ENCODE measurements at regions not wholly inside any gene's neighbourhood (a gene's known extent, or its start where the extent isn't known, plus 50 kb on each side); places are given as distances from the start of the nearest gene placed in this dataset.
A peak's percentile ranks its signal among the peaks of the same experiment; 100 is the strongest.
"Not testable (repeated sequence)": the region's sequence is repeated elsewhere in the genome, so short reads cannot be mapped to it uniquely, and the experiment has no call there.

- DNase-seq (ENCODE audit: low spot score): no peak
Observed at GRCh38 chr5:123949043-123949804, 437.2 kb downstream of the CSNK1G3 start.

- DNase-seq (ENCODE audit: low spot score): no peak
Observed at GRCh38 chr5:123947797-123948196, 435.8 kb downstream of the CSNK1G3 start.

GRCh38 chr5:123945548-123945947 lies 433.6 kb downstream of the CSNK1G3 start:
- no peak for DNase-seq (ENCODE audit: low spot score)

GRCh38 chr5:123943151-123943550 lies 431.2 kb downstream of the CSNK1G3 start:
- DNase-seq (ENCODE audit: low spot score): no peak

GRCh38 chr5:123940416-123940815 lies 428.4 kb downstream of the CSNK1G3 start:
- DNase-seq (ENCODE audit: low spot score): no peak

GRCh38 chr5:123937230-123937629 lies 425.3 kb downstream of the CSNK1G3 start:
- DNase-seq (ENCODE audit: low spot score): no peak

DNA sequence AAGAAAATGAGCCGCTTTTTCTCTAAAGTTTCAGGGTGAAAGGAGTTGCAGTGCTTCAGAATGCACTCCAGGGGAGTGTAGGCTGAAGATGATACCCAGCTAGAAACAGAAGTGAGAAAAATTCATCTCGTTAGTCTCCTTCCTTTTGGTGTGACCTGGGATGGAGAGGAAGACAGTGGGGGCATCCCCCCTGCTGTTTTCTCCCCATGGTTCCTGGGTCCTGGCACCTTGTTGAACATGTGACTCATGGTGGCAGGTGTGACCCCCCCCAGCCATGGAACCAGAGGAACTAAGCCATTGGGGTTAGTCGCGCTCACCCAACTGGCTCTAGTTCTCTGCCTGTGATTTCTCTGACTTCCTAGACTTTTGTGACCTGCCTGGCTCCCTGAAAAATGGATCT lies 424.6 kb downstream of the CSNK1G3 start:
- no peak for DNase-seq (ENCODE audit: low spot score)

GRCh38 chr5:123933812-123934211 lies 421.8 kb downstream of the CSNK1G3 start:
- not testable (repeated sequence) for DNase-seq (ENCODE audit: low spot score)

DNA sequence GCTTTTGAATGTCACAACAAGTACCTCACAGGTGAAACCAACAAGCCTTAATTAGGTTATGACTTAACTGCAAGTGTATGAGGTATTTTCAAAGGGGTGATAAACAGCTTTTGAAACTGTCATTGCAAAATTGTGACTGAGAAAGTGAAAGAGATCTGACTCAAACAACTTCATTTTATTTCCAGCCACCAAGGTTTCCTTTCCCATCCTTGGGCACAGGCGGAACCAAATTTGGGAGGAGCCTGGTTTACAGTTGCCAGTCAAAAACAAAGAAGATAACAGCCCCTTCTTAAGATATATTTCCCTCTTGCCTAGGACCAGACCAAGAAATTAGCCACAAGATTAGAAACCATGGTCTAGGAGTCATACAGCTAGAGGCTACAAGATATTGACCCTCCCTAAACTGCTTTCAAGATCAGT lies 417.1 kb downstream of the CSNK1G3 start:
- no peak for DNase-seq (ENCODE audit: low spot score)

GRCh38 chr5:123928401-123928800 lies 416.4 kb downstream of the CSNK1G3 start:
- no peak for DNase-seq (ENCODE audit: low spot score)

- DNase-seq (ENCODE audit: low spot score): no peak
Observed at GRCh38 chr5:123921193-123921592, 409.2 kb downstream of the CSNK1G3 start.

DNA sequence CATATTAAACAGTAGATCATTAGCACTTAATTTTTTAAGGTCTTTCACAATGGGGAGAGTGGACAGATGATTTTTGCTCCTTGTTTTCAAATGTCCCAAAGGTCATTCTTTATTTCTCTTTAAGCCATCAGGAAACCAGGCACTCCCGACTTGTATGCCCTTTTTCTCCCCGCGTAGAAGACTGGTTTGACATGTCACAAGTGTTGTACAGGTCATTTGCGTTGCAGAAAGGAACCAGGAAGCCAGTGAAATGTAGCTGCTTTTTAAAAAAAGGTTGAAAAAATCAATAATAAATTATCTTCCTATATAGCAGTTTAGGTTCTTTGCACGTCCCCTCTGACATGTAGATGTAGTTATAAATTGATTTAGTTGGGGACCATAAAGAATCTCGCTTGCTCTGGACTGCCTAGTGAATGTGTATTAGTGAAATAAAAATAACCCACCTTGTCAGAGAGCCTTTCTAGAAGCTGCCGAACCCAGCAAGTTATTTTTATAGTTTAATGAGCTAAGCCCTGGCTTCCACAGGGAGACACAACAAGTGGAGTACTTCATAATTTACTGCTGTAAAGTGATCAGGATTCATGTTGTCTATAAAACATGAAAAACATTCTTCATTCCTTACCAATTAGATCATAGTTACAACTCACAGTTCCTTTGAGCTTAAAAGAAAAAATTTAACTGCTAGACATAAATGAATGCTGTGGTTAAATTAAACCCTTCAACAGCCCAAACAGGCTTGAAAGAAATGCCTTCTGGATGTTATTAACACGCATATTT lies 404.6 kb downstream of the CSNK1G3 start:
- no peak for DNase-seq (ENCODE audit: low spot score)

GRCh38 chr5:123914333-123914732 lies 402.4 kb downstream of the CSNK1G3 start:
- no peak for DNase-seq (ENCODE audit: low spot score)

GRCh38 chr5:123907349-123907748 lies 395.4 kb downstream of the CSNK1G3 start:
- peak; percentile 2 for DNase-seq (ENCODE audit: low spot score)

GRCh38 chr5:123906698-123907295 lies 394.8 kb downstream of the CSNK1G3 start:
- peak; percentile 3 for DNase-seq (ENCODE audit: low spot score)

DNA sequence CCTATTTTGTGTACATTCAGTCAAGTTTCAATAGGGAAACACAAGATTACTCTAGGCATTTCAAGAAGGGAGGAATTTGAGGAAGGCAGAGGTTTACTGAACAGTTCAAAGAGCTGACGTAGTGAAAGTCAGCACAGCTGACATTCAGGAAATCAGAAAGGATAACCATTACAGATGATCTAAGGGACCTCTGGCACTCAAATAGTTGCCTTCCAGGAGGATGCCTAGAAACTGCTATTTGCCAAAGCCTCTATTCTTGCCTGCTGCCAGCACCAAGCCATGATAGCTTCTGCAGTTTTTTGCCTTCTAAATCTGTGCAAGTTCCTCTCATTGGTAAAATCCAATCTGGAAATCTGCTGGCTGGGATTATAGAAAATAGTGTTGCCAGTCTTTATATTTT lies 373.1 kb downstream of the CSNK1G3 start:
- no peak for DNase-seq (ENCODE audit: low spot score)

GRCh38 chr5:123882965-123883345 lies 371.0 kb downstream of the CSNK1G3 start:
- DNase-seq (ENCODE audit: low spot score): no peak

DNA sequence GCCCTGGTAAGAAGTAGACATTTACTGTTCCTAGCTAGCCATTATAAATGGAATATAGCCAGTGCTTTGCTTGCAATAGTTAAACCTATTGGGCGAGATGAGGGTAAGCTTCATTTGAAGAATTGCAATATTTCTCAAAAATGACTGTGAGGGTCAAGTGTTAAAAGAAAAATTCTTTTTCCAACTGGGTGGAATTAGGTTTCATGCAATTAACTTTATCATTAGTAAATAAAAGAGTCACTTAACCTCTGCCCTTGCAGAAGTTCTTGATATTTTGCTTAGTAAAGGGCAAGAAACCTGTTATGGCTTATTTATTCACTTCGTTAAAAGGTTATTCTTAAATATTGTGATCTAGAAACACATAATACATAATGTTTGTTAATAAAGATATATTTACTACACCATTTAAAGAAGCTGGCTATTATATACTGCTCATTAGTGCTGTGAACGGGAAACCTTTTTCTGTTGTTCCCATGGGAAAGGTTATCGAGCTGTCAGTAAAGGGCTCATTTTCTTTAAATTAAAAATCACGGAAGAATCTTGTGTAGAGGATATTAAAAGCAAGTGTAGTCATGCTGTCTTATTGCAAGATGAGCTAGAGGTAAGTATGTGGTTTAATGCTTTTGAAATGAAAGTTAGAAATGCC lies 370.5 kb downstream of the CSNK1G3 start:
- DNase-seq (ENCODE audit: low spot score): no peak

- no peak for DNase-seq (ENCODE audit: low spot score)
Observed at GRCh38 chr5:123881759-123882244, 369.8 kb downstream of the CSNK1G3 start.

GRCh38 chr5:123880875-123881274 lies 368.9 kb downstream of the CSNK1G3 start:
- no peak for DNase-seq (ENCODE audit: low spot score)

DNA sequence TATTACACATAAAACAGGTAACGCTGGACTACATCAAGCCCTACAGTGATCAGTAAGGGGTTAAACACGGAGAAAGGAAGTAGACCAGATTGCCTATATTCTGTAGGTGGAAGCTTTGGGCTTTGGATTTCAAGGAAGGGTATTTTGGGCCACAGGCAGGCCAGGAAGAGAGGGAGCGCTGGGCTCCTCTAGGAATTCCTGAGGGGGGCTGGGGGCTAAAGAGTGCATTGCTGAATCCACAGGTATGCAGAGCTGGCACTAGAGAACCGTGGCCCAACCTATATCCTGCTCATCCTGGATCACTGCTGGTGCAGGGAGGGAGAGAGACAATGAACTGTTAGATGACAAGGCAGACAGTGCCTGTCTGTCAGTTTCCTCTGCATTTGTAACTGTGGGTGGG lies 367.1 kb downstream of the CSNK1G3 start:
- DNase-seq (ENCODE audit: low spot score): no peak

DNA sequence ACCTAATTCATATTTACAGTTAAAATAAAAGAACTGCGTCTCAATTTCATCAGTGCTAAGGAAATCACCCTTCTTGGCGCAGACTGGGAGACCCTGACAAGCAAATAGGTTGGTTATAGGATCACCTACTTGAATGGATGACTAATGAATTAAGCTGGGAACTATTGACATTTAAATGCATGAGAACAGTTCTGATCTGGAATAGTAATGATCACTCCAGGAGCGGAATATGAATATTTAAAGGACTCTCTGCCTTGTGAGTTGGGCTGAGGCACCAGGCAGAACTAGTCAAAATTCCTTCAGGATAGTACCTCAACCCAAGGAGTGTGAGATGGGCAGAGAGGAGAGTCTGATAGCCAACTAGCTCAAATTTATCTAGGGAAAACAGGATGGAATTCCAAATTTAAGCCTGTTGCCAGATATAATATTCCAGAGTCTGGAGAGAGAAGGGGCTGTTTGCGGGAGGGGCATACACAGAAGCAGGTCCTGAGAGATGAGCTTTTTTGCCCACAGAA lies 364.4 kb downstream of the CSNK1G3 start:
- no peak for DNase-seq (ENCODE audit: low spot score)

Measured in germinal center (tissue), 1 donor.